ENCODE measurements at regions not wholly inside any gene's neighbourhood (a gene's known extent, or its start where the extent isn't known, plus 50 kb on each side); places are given as distances from the start of the nearest gene placed in this dataset.

DNA sequence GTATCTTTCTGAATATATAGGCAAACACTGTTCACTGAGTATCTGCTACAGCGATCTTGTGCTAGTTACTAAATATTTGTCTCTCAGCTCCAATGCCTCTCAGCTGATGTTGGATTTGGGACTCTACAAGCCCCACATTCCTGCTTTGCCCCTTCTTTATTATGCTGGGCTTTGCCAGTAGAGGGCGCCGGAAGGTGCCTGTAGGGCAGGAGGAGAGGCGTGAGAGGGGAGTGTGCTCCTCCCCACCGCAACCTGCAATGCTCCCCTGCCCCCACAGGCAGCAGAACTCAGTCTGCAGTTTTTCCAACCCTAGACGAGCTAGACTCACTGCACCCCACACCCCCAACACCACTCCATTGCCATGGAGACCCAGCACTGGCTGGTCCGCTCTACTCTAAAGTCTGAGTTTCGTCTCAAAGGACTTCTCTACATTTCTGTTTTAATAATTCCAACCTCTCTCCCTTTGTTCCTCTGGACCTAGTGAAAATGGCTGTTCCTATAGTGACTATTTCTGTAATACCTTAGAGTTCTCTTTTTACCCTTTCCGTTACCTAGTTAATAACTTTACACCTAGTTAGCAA is 337.6 kb downstream of the CCSER2 start (continued):
- TF ChIP-seq, protein P1, sequence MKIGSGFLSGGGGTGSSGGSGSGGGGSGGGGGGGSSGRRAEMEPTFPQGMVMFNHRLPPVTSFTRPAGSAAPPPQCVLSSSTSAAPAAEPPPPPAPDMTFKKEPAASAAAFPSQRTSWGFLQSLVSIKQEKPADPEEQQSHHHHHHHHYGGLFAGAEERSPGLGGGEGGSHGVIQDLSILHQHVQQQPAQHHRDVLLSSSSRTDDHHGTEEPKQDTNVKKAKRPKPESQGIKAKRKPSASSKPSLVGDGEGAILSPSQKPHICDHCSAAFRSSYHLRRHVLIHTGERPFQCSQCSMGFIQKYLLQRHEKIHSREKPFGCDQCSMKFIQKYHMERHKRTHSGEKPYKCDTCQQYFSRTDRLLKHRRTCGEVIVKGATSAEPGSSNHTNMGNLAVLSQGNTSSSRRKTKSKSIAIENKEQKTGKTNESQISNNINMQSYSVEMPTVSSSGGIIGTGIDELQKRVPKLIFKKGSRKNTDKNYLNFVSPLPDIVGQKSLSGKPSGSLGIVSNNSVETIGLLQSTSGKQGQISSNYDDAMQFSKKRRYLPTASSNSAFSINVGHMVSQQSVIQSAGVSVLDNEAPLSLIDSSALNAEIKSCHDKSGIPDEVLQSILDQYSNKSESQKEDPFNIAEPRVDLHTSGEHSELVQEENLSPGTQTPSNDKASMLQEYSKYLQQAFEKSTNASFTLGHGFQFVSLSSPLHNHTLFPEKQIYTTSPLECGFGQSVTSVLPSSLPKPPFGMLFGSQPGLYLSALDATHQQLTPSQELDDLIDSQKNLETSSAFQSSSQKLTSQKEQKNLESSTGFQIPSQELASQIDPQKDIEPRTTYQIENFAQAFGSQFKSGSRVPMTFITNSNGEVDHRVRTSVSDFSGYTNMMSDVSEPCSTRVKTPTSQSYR (CRISPR knock-in tag; IDR thresholded peaks at IDR 0.05), result peak; percentile 20; the same call in 1 of the 2 replicates
- TF ChIP-seq PRRX2 (CRISPR knock-in tag; IDR thresholded peaks at IDR 0.05) (peak; percentile 71; the same call in 1 of the 2 replicates), NR2C2 (CRISPR knock-in tag; IDR thresholded peaks at IDR 0.05) (no peak), JUN (CRISPR knock-in tag; IDR thresholded peaks at IDR 0.05) (no peak)

DNA sequence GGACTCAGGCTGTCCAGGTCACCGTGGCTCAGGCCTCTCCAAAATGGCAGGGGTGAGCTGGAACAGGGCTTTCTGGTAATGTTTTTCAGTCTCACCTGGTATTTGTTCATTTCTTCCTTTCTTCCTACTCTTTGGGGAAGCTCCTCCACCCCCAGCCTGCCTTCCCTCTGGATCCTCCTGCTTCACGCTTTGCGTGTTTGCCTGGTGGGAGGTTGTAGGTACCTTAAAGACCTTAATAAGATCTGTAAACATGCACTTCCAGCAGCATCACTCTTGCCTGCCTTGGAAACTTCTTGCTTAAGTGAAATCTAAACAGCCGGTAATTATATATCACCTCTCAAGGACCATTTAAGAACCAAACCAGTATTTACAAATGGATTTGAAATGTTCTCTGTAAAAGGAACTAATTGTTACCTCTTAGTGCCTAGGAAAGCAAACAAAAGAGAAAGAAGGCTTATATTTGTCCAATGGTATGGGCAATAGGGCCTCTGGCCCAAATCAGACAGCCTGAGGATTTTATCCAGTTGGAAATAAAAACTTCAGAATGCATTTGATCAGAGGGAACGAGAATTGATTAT is 339.9 kb downstream of the CCSER2 start:
- H3K4me1 Mint-ChIP-seq, result peaks cover 15% of the 10 kb centered on the region
- no peak for ATAC-seq
- H3K27me3 Mint-ChIP-seq (ENCODE audit: low read depth), result no peaks in the 10 kb centered on the region
- H3K27ac Mint-ChIP-seq, result no peak overlapping the region
- no peak overlapping the region for H3K4me3 Mint-ChIP-seq
- CTCF ChIA-PET, result interaction anchor here (5.5 kb wide), 1 partner anchor 55 kb away, joined by 52 read pairs; no protein-coding TSS in a partner anchor
- no peak for DNase-seq (ENCODE audit: low spot score)
- POLR2A ChIA-PET, result no interaction called here
- H3K9me3 Mint-ChIP-seq, result no peaks in the 10 kb centered on the region
- H3K36me3 Mint-ChIP-seq, result no peaks in the 10 kb centered on the region
- TF ChIP-seq SOX15 (CRISPR knock-in tag; IDR thresholded peaks at IDR 0.05) (no peak), ZNF232 (CRISPR knock-in tag; IDR thresholded peaks at IDR 0.05) (no peak), ZNF396 (CRISPR knock-in tag; IDR thresholded peaks at IDR 0.05; ENCODE audit: borderline replicate concordance) (no peak), TEAD1 (CRISPR knock-in tag; IDR thresholded peaks at IDR 0.05) (no peak), CREB1 (CRISPR knock-in tag; IDR thresholded peaks at IDR 0.05) (no peak), NFE2L1 (CRISPR knock-in tag; IDR thresholded peaks at IDR 0.05) (no peak), PRRX2 (CRISPR knock-in tag; IDR thresholded peaks at IDR 0.05) (no peak), RELA (CRISPR knock-in tag; IDR thresholded peaks at IDR 0.05; ENCODE audit: borderline replicate concordance) (no peak), ZNF138 (CRISPR knock-in tag; conservative IDR thresholded peaks at IDR 0.05) (no peak)
- TF ChIP-seq, protein P2, sequence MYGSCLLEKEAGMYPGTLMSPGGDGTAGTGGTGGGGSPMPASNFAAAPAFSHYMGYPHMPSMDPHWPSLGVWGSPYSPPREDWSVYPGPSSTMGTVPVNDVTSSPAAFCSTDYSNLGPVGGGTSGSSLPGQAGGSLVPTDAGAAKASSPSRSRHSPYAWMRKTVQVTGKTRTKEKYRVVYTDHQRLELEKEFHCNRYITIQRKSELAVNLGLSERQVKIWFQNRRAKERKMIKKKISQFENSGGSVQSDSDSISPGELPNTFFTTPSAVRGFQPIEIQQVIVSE (CRISPR knock-in tag; IDR thresholded peaks at IDR 0.05; ENCODE audit: borderline replicate concordance), result no peak
- TF ChIP-seq, protein P3, sequence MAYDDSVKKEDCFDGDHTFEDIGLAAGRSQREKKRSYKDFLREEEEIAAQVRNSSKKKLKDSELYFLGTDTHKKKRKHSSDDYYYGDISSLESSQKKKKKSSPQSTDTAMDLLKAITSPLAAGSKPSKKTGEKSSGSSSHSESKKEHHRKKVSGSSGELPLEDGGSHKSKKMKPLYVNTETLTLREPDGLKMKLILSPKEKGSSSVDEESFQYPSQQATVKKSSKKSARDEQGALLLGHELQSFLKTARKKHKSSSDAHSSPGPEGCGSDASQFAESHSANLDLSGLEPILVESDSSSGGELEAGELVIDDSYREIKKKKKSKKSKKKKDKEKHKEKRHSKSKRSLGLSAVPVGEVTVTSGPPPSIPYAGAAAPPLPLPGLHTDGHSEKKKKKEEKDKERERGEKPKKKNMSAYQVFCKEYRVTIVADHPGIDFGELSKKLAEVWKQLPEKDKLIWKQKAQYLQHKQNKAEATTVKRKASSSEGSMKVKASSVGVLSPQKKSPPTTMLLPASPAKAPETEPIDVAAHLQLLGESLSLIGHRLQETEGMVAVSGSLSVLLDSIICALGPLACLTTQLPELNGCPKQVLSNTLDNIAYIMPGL (CRISPR knock-in tag; IDR thresholded peaks at IDR 0.05), result no peak
- TF ChIP-seq, protein P4, sequence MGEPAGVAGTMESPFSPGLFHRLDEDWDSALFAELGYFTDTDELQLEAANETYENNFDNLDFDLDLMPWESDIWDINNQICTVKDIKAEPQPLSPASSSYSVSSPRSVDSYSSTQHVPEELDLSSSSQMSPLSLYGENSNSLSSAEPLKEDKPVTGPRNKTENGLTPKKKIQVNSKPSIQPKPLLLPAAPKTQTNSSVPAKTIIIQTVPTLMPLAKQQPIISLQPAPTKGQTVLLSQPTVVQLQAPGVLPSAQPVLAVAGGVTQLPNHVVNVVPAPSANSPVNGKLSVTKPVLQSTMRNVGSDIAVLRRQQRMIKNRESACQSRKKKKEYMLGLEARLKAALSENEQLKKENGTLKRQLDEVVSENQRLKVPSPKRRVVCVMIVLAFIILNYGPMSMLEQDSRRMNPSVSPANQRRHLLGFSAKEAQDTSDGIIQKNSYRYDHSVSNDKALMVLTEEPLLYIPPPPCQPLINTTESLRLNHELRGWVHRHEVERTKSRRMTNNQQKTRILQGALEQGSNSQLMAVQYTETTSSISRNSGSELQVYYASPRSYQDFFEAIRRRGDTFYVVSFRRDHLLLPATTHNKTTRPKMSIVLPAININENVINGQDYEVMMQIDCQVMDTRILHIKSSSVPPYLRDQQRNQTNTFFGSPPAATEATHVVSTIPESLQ (CRISPR knock-in tag; IDR thresholded peaks at IDR 0.05), result no peak
- TF ChIP-seq, protein P5, sequence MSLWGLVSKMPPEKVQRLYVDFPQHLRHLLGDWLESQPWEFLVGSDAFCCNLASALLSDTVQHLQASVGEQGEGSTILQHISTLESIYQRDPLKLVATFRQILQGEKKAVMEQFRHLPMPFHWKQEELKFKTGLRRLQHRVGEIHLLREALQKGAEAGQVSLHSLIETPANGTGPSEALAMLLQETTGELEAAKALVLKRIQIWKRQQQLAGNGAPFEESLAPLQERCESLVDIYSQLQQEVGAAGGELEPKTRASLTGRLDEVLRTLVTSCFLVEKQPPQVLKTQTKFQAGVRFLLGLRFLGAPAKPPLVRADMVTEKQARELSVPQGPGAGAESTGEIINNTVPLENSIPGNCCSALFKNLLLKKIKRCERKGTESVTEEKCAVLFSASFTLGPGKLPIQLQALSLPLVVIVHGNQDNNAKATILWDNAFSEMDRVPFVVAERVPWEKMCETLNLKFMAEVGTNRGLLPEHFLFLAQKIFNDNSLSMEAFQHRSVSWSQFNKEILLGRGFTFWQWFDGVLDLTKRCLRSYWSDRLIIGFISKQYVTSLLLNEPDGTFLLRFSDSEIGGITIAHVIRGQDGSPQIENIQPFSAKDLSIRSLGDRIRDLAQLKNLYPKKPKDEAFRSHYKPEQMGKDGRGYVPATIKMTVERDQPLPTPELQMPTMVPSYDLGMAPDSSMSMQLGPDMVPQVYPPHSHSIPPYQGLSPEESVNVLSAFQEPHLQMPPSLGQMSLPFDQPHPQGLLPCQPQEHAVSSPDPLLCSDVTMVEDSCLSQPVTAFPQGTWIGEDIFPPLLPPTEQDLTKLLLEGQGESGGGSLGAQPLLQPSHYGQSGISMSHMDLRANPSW (CRISPR knock-in tag; conservative IDR thresholded peaks at IDR 0.05; ENCODE audit: low read depth), result no peak
- TF ChIP-seq, protein P6, sequence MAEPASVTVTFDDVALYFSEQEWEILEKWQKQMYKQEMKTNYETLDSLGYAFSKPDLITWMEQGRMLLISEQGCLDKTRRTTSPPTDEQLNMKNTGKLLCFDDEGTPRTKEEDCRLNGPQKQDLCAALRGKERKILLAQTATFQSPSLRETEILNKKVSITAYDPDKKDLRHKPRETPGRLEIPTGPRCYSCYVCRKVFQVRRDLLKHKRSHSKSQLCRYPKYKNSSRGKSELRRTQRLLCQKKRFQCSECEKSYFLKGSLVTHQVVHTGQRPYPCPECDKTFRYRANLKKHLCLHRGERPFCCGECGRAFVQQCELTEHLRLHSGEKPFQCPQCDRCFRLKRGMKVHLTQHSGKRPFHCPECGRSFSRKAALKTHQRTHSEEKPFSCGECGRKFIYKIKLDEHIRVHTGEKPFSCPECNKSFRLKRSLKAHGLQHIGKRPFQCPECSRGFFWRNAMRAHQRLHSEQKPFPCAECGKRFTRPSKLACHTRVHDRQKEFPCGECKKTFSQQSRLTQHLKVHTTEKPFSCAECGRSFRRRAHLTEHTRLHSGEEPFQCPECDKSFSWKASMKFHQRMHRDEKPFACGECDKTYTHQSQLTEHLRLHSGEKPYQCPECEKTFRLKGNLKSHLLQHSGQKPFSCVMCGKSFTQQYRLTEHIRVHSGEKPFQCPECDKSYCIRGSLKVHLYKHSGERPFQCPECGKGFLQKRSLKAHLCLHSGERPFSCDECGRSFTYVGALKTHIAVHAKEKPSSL (CRISPR knock-in tag; conservative IDR thresholded peaks at IDR 0.05), result no peak
- TF ChIP-seq, protein P7, sequence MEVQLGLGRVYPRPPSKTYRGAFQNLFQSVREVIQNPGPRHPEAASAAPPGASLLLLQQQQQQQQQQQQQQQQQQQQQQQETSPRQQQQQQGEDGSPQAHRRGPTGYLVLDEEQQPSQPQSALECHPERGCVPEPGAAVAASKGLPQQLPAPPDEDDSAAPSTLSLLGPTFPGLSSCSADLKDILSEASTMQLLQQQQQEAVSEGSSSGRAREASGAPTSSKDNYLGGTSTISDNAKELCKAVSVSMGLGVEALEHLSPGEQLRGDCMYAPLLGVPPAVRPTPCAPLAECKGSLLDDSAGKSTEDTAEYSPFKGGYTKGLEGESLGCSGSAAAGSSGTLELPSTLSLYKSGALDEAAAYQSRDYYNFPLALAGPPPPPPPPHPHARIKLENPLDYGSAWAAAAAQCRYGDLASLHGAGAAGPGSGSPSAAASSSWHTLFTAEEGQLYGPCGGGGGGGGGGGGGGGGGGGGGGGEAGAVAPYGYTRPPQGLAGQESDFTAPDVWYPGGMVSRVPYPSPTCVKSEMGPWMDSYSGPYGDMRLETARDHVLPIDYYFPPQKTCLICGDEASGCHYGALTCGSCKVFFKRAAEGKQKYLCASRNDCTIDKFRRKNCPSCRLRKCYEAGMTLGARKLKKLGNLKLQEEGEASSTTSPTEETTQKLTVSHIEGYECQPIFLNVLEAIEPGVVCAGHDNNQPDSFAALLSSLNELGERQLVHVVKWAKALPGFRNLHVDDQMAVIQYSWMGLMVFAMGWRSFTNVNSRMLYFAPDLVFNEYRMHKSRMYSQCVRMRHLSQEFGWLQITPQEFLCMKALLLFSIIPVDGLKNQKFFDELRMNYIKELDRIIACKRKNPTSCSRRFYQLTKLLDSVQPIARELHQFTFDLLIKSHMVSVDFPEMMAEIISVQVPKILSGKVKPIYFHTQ (CRISPR knock-in tag; IDR thresholded peaks at IDR 0.05), result no peak
- TF ChIP-seq, protein P8, sequence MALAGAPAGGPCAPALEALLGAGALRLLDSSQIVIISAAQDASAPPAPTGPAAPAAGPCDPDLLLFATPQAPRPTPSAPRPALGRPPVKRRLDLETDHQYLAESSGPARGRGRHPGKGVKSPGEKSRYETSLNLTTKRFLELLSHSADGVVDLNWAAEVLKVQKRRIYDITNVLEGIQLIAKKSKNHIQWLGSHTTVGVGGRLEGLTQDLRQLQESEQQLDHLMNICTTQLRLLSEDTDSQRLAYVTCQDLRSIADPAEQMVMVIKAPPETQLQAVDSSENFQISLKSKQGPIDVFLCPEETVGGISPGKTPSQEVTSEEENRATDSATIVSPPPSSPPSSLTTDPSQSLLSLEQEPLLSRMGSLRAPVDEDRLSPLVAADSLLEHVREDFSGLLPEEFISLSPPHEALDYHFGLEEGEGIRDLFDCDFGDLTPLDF (CRISPR knock-in tag; IDR thresholded peaks at IDR 0.05), result no peak

All from WTC11 (cell line).